ENCODE measurements at regions not wholly inside any gene's neighbourhood (a gene's known extent, or its start where the extent isn't known, plus 50 kb on each side); places are given as distances from the start of the nearest gene placed in this dataset.

- CTCF ChIA-PET: no interaction called here
- ATAC-seq (ENCODE audit: low read depth): no peak
- Mint-ChIP-seq H3K9me3 (peaks cover 2% of the 10 kb centered on the region), H3K4me3 (no peak overlapping the region), H3K27me3 (no peaks in the 10 kb centered on the region), H3K27ac (no peak overlapping the region), H3K4me1 (no peaks in the 10 kb centered on the region), H3K36me3 (ENCODE audit: low read depth) (no peaks in the 10 kb centered on the region)
- POLR2A ChIA-PET: no interaction called here
- intact Hi-C loops (cut with micrococcal nuclease): no loop called here
- no peak for DNase-seq
- TF ChIP-seq, protein P1, sequence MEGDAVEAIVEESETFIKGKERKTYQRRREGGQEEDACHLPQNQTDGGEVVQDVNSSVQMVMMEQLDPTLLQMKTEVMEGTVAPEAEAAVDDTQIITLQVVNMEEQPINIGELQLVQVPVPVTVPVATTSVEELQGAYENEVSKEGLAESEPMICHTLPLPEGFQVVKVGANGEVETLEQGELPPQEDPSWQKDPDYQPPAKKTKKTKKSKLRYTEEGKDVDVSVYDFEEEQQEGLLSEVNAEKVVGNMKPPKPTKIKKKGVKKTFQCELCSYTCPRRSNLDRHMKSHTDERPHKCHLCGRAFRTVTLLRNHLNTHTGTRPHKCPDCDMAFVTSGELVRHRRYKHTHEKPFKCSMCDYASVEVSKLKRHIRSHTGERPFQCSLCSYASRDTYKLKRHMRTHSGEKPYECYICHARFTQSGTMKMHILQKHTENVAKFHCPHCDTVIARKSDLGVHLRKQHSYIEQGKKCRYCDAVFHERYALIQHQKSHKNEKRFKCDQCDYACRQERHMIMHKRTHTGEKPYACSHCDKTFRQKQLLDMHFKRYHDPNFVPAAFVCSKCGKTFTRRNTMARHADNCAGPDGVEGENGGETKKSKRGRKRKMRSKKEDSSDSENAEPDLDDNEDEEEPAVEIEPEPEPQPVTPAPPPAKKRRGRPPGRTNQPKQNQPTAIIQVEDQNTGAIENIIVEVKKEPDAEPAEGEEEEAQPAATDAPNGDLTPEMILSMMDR (IDR thresholded peaks at IDR 0.05): no peak
Observed at GRCh38 chr1:163875200-163875926, 553.6 kb downstream of the NUF2 start.

GRCh38 chr1:163875927-163876320 lies 554.2 kb downstream of the NUF2 start:
- H3K4me1 Mint-ChIP-seq: no peaks in the 10 kb centered on the region
- H3K4me3 Mint-ChIP-seq: no peak overlapping the region
- ATAC-seq (ENCODE audit: low read depth) (no peak), DNase-seq (no peak)
- H3K27ac Mint-ChIP-seq: no peak overlapping the region
- peaks cover 2% of the 10 kb centered on the region for H3K9me3 Mint-ChIP-seq
- intact Hi-C loops (cut with micrococcal nuclease): no loop called here
- ChIA-PET POLR2A (no interaction called here), CTCF (no interaction called here)
- TF ChIP-seq, protein P1 (IDR thresholded peaks at IDR 0.05): no peak
- no peaks in the 10 kb centered on the region for H3K27me3 Mint-ChIP-seq
- no peaks in the 10 kb centered on the region for H3K36me3 Mint-ChIP-seq (ENCODE audit: low read depth)

GRCh38 chr1:163876546-163876945 lies 554.8 kb downstream of the NUF2 start:
- intact Hi-C loops (cut with micrococcal nuclease): no loop called here
- Mint-ChIP-seq H3K36me3 (ENCODE audit: low read depth) (no peaks in the 10 kb centered on the region), H3K4me3 (no peak overlapping the region), H3K4me1 (no peaks in the 10 kb centered on the region), H3K9me3 (peaks cover 2% of the 10 kb centered on the region), H3K27me3 (no peaks in the 10 kb centered on the region), H3K27ac (no peak overlapping the region)
- DNase-seq (no peak), ATAC-seq (ENCODE audit: low read depth) (no peak)
- TF ChIP-seq, protein P1 (IDR thresholded peaks at IDR 0.05): no peak
- CTCF ChIA-PET: no interaction called here
- POLR2A ChIA-PET: no interaction called here

DNA sequence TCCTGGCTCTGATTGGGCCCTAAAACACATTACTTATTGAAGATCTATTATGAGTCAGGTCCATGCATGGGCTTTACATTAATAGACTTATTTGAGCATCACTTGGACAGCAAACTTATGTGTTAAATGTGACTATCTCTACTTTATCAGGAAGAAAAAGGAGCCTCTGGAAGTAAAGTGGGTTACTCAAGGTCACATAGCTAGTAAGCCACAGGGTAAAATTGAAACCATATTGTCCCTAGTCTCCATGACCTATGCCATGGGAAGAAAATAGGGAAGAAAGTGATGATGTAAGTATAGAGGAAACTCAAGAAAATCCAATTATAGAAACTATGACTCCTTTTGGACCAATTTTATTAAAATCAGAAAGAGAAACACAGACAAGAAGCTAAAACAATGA lies 555.3 kb downstream of the NUF2 start:
- Mint-ChIP-seq H3K9me3 (no peaks in the 10 kb centered on the region), H3K4me3 (no peak overlapping the region), H3K27ac (no peak overlapping the region), H3K27me3 (no peaks in the 10 kb centered on the region), H3K4me1 (no peaks in the 10 kb centered on the region), H3K36me3 (ENCODE audit: low read depth) (no peaks in the 10 kb centered on the region)
- DNase-seq (no peak), ATAC-seq (ENCODE audit: low read depth) (no peak)
- CTCF ChIA-PET: no interaction called here
- POLR2A ChIA-PET: no interaction called here
- intact Hi-C loops (cut with micrococcal nuclease): no loop called here
- TF ChIP-seq, protein P1 (IDR thresholded peaks at IDR 0.05): no peak

GRCh38 chr1:163885510-163885909 lies 563.8 kb downstream of the NUF2 start:
- POLR2A ChIA-PET: no interaction called here
- no peak overlapping the region for H3K4me3 Mint-ChIP-seq
- ATAC-seq (ENCODE audit: low read depth) (no peak), DNase-seq (no peak)
- intact Hi-C loops (cut with micrococcal nuclease): no loop called here
- H3K27me3 Mint-ChIP-seq: no peaks in the 10 kb centered on the region
- H3K9me3 Mint-ChIP-seq: no peaks in the 10 kb centered on the region
- TF ChIP-seq, protein P1 (IDR thresholded peaks at IDR 0.05): no peak
- CTCF ChIA-PET: no interaction called here
- no peaks in the 10 kb centered on the region for H3K36me3 Mint-ChIP-seq (ENCODE audit: low read depth)
- H3K27ac Mint-ChIP-seq: no peak overlapping the region
- H3K4me1 Mint-ChIP-seq: no peaks in the 10 kb centered on the region

Measured in activated B cell treated with CpG ODN at 0.5 μM for 24 hours (primary cell).